ENCODE measurements at regions not wholly inside any gene's neighbourhood (a gene's known extent, or its start where the extent isn't known, plus 50 kb on each side); places are given as distances from the start of the nearest gene placed in this dataset.

DNA sequence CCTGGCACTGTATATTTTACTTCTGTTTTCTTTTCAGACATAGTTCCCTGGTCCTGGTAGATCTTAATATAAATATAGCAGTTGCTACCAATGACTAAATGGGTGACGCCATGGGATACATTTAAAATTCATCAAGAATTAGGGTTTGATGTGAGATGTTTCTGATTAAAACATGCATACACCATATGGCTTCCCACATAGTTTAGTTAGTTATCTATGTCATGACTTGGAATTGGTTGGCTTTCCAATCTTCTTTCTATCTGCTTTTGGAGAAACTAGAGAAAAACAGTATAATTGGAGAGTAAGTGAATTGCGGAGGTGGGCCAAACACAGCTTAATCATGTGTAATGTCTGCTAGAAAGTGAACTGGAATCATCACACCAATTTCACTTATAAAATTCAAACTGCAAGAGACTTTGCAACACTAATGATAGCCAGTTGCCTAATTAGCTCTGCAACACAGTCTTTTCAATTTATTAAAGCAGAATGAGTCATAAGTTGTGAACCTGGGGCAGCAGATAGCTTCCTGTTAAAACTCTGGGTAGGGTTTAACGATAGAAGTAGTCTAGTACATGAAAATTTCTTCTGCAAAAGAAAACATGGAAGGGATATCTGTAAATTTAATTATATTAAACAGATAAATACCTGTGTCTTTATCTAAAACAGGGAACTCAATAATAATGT is 295.2 kb downstream of the SLC16A7 start:
- no peaks in the 10 kb centered on the region for H3K9me3 ChIP-seq (ENCODE audit: control insufficient read depth in 2 of 2, low read length in 2 of 2)
- no peaks in the 10 kb centered on the region for H3K27me3 Mint-ChIP-seq
- H3K9me3 Mint-ChIP-seq: peaks cover 0 to 4% (median 2%) of the 10 kb centered on the region in 7 donors
- no peaks in the 10 kb centered on the region for H3K27me3 ChIP-seq (ENCODE audit: control insufficient read depth, insufficient read depth, low read length)
- ATAC-seq (ENCODE audit: low read depth in 2 of 2) (no peak), DNase-seq (no peak)
- H3K36me3 Mint-ChIP-seq: no peaks in the 10 kb centered on the region
- no peak overlapping the region for H3K27ac ChIP-seq (ENCODE audit: insufficient read depth, low read length, poor library complexity, severe bottlenecking)
- H3K4me3 ChIP-seq (ENCODE audit: low read depth, low read length): no peak overlapping the region
- H3K27ac Mint-ChIP-seq: no peak overlapping the region
- no peaks in the 10 kb centered on the region for H3K4me1 ChIP-seq (ENCODE audit: control insufficient read depth, insufficient read depth, low read length, poor library complexity, severe bottlenecking)
- no peaks in the 10 kb centered on the region for H3K36me3 ChIP-seq (ENCODE audit: control insufficient read depth, insufficient read depth, low read length)
- H3K4me1 Mint-ChIP-seq: no peaks in the 10 kb centered on the region
- H3K4me3 Mint-ChIP-seq: no peak overlapping the region

- Histone ChIP-seq H3K9me3 (ENCODE audit: control insufficient read depth in 2 of 2, low read length in 2 of 2) (no peaks in the 10 kb centered on the region), H3K36me3 (ENCODE audit: control insufficient read depth, insufficient read depth, low read length) (no peaks in the 10 kb centered on the region), H3K4me3 (ENCODE audit: low read depth, low read length) (no peak overlapping the region), H3K4me1 (ENCODE audit: control insufficient read depth, insufficient read depth, low read length, poor library complexity, severe bottlenecking) (no peaks in the 10 kb centered on the region), H3K27me3 (ENCODE audit: control insufficient read depth, insufficient read depth, low read length) (no peaks in the 10 kb centered on the region), H3K27ac (ENCODE audit: insufficient read depth, low read length, poor library complexity, severe bottlenecking) (no peak overlapping the region)
- Mint-ChIP-seq H3K9me3 (peaks cover 0 to 3% (median 0%) of the 10 kb centered on the region in 7 donors), H3K27me3 (no peaks in the 10 kb centered on the region), H3K4me1 (no peaks in the 10 kb centered on the region), H3K4me3 (no peak overlapping the region), H3K36me3 (no peaks in the 10 kb centered on the region), H3K27ac (no peak overlapping the region)
- ATAC-seq (ENCODE audit: low read depth in 2 of 2) (no peak), DNase-seq (no peak)
These were observed 299.4 kb downstream of the SLC16A7 start for GRCh38 chr12:59895166-59895775.

- H3K4me1 Mint-ChIP-seq: no peaks in the 10 kb centered on the region
- H3K9me3 ChIP-seq (ENCODE audit: control insufficient read depth in 2 of 2, low read length in 2 of 2): no peaks in the 10 kb centered on the region
- H3K4me3 ChIP-seq (ENCODE audit: low read depth, low read length): no peak overlapping the region
- H3K27me3 Mint-ChIP-seq: no peaks in the 10 kb centered on the region
- ATAC-seq (ENCODE audit: low read depth in 2 of 2) (no peak), DNase-seq (no peak)
- no peaks in the 10 kb centered on the region for H3K4me1 ChIP-seq (ENCODE audit: control insufficient read depth, insufficient read depth, low read length, poor library complexity, severe bottlenecking)
- H3K27me3 ChIP-seq (ENCODE audit: control insufficient read depth, insufficient read depth, low read length): no peaks in the 10 kb centered on the region
- peaks cover 0 to 5% (median 0%) of the 10 kb centered on the region in 7 donors for H3K9me3 Mint-ChIP-seq
- no peak overlapping the region for H3K4me3 Mint-ChIP-seq
- H3K27ac Mint-ChIP-seq: no peak overlapping the region
- no peaks in the 10 kb centered on the region for H3K36me3 Mint-ChIP-seq
- H3K36me3 ChIP-seq (ENCODE audit: control insufficient read depth, insufficient read depth, low read length): no peaks in the 10 kb centered on the region
- no peak overlapping the region for H3K27ac ChIP-seq (ENCODE audit: insufficient read depth, low read length, poor library complexity, severe bottlenecking)
These were observed 309.2 kb downstream of the SLC16A7 start for GRCh38 chr12:59904874-59905521.

GRCh38 chr12:59911516-59911915 is 315.7 kb downstream of the SLC16A7 start:
- H3K27me3 ChIP-seq (ENCODE audit: control insufficient read depth, insufficient read depth, low read length): no peaks in the 10 kb centered on the region
- no peak overlapping the region for H3K27ac ChIP-seq (ENCODE audit: insufficient read depth, low read length, poor library complexity, severe bottlenecking)
- H3K36me3 ChIP-seq (ENCODE audit: control insufficient read depth, insufficient read depth, low read length): no peaks in the 10 kb centered on the region
- Mint-ChIP-seq H3K9me3 (peaks cover 0 to 4% (median 0%) of the 10 kb centered on the region in 7 donors), H3K36me3 (no peaks in the 10 kb centered on the region), H3K27ac (no peak overlapping the region), H3K4me1 (no peaks in the 10 kb centered on the region), H3K27me3 (no peaks in the 10 kb centered on the region), H3K4me3 (no peak overlapping the region)
- DNase-seq (no peak), ATAC-seq (ENCODE audit: low read depth in 2 of 2) (no peak)
- no peaks in the 10 kb centered on the region for H3K4me1 ChIP-seq (ENCODE audit: control insufficient read depth, insufficient read depth, low read length, poor library complexity, severe bottlenecking)
- no peaks in the 10 kb centered on the region for H3K9me3 ChIP-seq (ENCODE audit: control insufficient read depth in 2 of 2, low read length in 2 of 2)
- H3K4me3 ChIP-seq (ENCODE audit: low read depth, low read length): no peak overlapping the region

DNA sequence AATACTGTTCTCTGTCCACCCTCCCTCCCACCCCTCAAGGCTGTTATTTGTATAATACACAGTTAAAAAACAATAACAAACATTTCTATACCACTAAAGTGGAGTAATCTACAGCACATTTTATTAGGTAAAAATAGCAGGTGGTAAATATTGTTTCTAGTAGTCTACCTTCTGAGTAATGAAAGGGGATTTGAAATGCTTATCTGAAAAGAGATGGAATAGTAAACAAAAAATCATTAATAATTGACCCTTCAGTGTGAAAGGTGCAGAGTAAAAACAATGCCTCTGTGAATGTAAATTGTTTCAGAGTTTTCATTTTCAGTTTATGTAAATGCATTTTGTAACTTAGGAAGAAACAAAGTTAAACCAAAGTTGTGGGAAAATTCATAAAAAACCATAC is 321.2 kb downstream of the SLC16A7 start:
- no peaks in the 10 kb centered on the region for H3K9me3 ChIP-seq (ENCODE audit: control insufficient read depth in 2 of 2, low read length in 2 of 2)
- no peaks in the 10 kb centered on the region for H3K27me3 ChIP-seq (ENCODE audit: control insufficient read depth, insufficient read depth, low read length)
- DNase-seq (no peak), ATAC-seq (ENCODE audit: low read depth in 2 of 2) (no peak)
- no peak overlapping the region for H3K4me3 ChIP-seq (ENCODE audit: low read depth, low read length)
- no peaks in the 10 kb centered on the region for H3K36me3 ChIP-seq (ENCODE audit: control insufficient read depth, insufficient read depth, low read length)
- Mint-ChIP-seq H3K4me1 (no peaks in the 10 kb centered on the region), H3K36me3 (no peaks in the 10 kb centered on the region), H3K9me3 (peaks cover 0 to 2% (median 0%) of the 10 kb centered on the region in 7 donors), H3K4me3 (no peak overlapping the region), H3K27ac (no peak overlapping the region), H3K27me3 (no peaks in the 10 kb centered on the region)
- H3K27ac ChIP-seq (ENCODE audit: insufficient read depth, low read length, poor library complexity, severe bottlenecking): no peak overlapping the region
- no peaks in the 10 kb centered on the region for H3K4me1 ChIP-seq (ENCODE audit: control insufficient read depth, insufficient read depth, low read length, poor library complexity, severe bottlenecking)

GRCh38 chr12:59927032-59927431 is 331.2 kb downstream of the SLC16A7 start:
- Mint-ChIP-seq H3K27ac (no peak overlapping the region), H3K9me3 (peaks cover 0 to 18% (median 3%) of the 10 kb centered on the region in 7 donors), H3K36me3 (no peaks in the 10 kb centered on the region), H3K27me3 (no peaks in the 10 kb centered on the region), H3K4me3 (no peak overlapping the region), H3K4me1 (no peaks in the 10 kb centered on the region)
- no peak overlapping the region for H3K27ac ChIP-seq (ENCODE audit: insufficient read depth, low read length, poor library complexity, severe bottlenecking)
- H3K36me3 ChIP-seq (ENCODE audit: control insufficient read depth, insufficient read depth, low read length): no peaks in the 10 kb centered on the region
- H3K4me3 ChIP-seq (ENCODE audit: low read depth, low read length): no peak overlapping the region
- no peak for DNase-seq
- no peaks in the 10 kb centered on the region for H3K9me3 ChIP-seq (ENCODE audit: control insufficient read depth in 2 of 2, low read length in 2 of 2)
- ATAC-seq (ENCODE audit: low read depth in 2 of 2): no peak
- no peaks in the 10 kb centered on the region for H3K4me1 ChIP-seq (ENCODE audit: control insufficient read depth, insufficient read depth, low read length, poor library complexity, severe bottlenecking)
- no peaks in the 10 kb centered on the region for H3K27me3 ChIP-seq (ENCODE audit: control insufficient read depth, insufficient read depth, low read length)

- DNase-seq: no peak
- H3K4me1 Mint-ChIP-seq: no peaks in the 10 kb centered on the region
- no peaks in the 10 kb centered on the region for H3K36me3 Mint-ChIP-seq
- Histone ChIP-seq H3K36me3 (ENCODE audit: control insufficient read depth, insufficient read depth, low read length) (no peaks in the 10 kb centered on the region), H3K4me3 (ENCODE audit: low read depth, low read length) (no peak overlapping the region), H3K9me3 (ENCODE audit: control insufficient read depth in 2 of 2, low read length in 2 of 2) (no peaks in the 10 kb centered on the region), H3K27ac (ENCODE audit: insufficient read depth, low read length, poor library complexity, severe bottlenecking) (no peak overlapping the region), H3K27me3 (ENCODE audit: control insufficient read depth, insufficient read depth, low read length) (no peaks in the 10 kb centered on the region), H3K4me1 (ENCODE audit: control insufficient read depth, insufficient read depth, low read length, poor library complexity, severe bottlenecking) (no peaks in the 10 kb centered on the region)
- no peaks in the 10 kb centered on the region for H3K27me3 Mint-ChIP-seq
- no peak overlapping the region for H3K4me3 Mint-ChIP-seq
- peaks cover 0 to 18% (median 3%) of the 10 kb centered on the region in 7 donors for H3K9me3 Mint-ChIP-seq
- ATAC-seq (ENCODE audit: low read depth in 2 of 2): no peak
- no peak overlapping the region for H3K27ac Mint-ChIP-seq
These were observed 332.6 kb downstream of the SLC16A7 start for GRCh38 chr12:59928416-59928815.
